Caco-2 (cell line): ENCODE measurements at regions not wholly inside any gene's neighbourhood (a gene's known extent, or its start where the extent isn't known, plus 50 kb on each side); places are given as distances from the start of the nearest gene placed in this dataset.

Experiments
- BruUV-seq: library from RNA; stranded (reverse); fragments of 400-500 nt; replicated peaks from 2 replicates; lab custom pipeline; 2021; lab: Mats Ljungman, UMichigan
- CTCF ChIA-PET: fragments of 300-600 bp; sonication (Branson Sonifier 250); formaldehyde crosslinking; loops from one replicate; lab custom pipeline; 2022; ENCODE audit warnings: antibody characterized with exemption; lab: Charles Lee
- POLR2A ChIA-PET: fragments of 300-600 bp; sonication (Branson Sonifier 250); formaldehyde crosslinking; loops from one replicate; lab custom pipeline; 2022; ENCODE audit warnings: antibody characterized with exemption; lab: Charles Lee
- DNase-seq, 2 experiments: peaks; one replicate each; pipeline versions ENCODE4 v3.0.0 to v3.0.0-alpha.2; 2020 to 2022
- H3K27me3 ChIP-seq: replicated peaks from 2 replicates; pipeline ENCODE4 v1.6.0; 2011; ENCODE audit warnings: low read length; ENCODE audit not compliant: control insufficient read depth, insufficient read depth
- H3K36me3 ChIP-seq: 2 replicates; pipeline ENCODE4 v1.5.1; 2011; ENCODE audit warnings: low read length; ENCODE audit not compliant: control insufficient read depth, insufficient read depth
- H3K4me1 ChIP-seq: fragments of 250-450 bp; sonication (Bioruptor Pico); 2 replicates; pipeline ENCODE4 v1.5.1; 2020; ENCODE audit warnings: mild to moderate bottlenecking
- H3K4me3 ChIP-seq: 2 replicates; pipeline ENCODE4 v1.5.1; 2011; ENCODE audit warnings: low read depth, mild to moderate bottlenecking, control low read depth, low read length
- H3K9me3 ChIP-seq: fragments of 250-450 bp; sonication (Bioruptor Pico); 2 replicates; pipeline ENCODE4 v1.5.1; 2020; ENCODE audit warnings: mild to moderate bottlenecking, moderate library complexity
- H3K27ac Mint-ChIP-seq: one replicate; pipeline ENCODE4 v1.8.0; 2022; ENCODE audit warnings: mixed read lengths; ENCODE audit not compliant: unreplicated experiment
- H3K27me3 Mint-ChIP-seq: one replicate; pipeline ENCODE4 v1.8.0; 2022; ENCODE audit warnings: mixed read lengths; ENCODE audit not compliant: insufficient read depth, unreplicated experiment
- H3K36me3 Mint-ChIP-seq: one replicate; pipeline ENCODE4 v1.8.0; 2022; ENCODE audit warnings: mild to moderate bottlenecking, mixed read lengths; ENCODE audit not compliant: insufficient read depth, unreplicated experiment
- H3K4me1 Mint-ChIP-seq: one replicate; pipeline ENCODE4 v1.8.0; 2022; ENCODE audit warnings: low read depth, mixed read lengths; ENCODE audit not compliant: unreplicated experiment
- H3K4me3 Mint-ChIP-seq: one replicate; pipeline ENCODE4 v1.8.0; 2022; ENCODE audit warnings: mild to moderate bottlenecking, moderate library complexity, mixed read lengths; ENCODE audit not compliant: unreplicated experiment
- H3K9me3 Mint-ChIP-seq: one replicate; pipeline ENCODE4 v1.8.0; 2022; ENCODE audit warnings: mixed read lengths; ENCODE audit not compliant: unreplicated experiment
- CTCF ChIP-seq, 2 experiments: fragments of 200-600 bp in 1 of 2; IDR thresholded peaks; 1 replicate in 1 of 2; 2 replicates in 1 of 2; pipeline versions ENCODE4 v1.5.1 to v1.8.0; 2011 to 2022; ENCODE audit warnings: antibody characterized with exemption in 1 of 2, control low read depth in 1 of 2, inconsistent platforms in 1 of 2, low read depth in 1 of 2, low read length in 1 of 2, mild to moderate bottlenecking in 1 of 2, moderate library complexity in 1 of 2; ENCODE audit not compliant: insufficient read depth in 1 of 2, severe bottlenecking in 1 of 2, unreplicated experiment in 1 of 2
- intact Hi-C: fragments of 100-400 bp; cut with micrococcal nuclease; formaldehyde crosslinking; loops from one replicate; pipeline ENCODE4 v1.10.0; 2022; ENCODE audit not compliant: unreplicated experiment

GRCh38 chr4:120238277-120238973 lies 171.8 kb upstream of the MAD2L1 start:
- POLR2A ChIA-PET = no interaction called here
- no peaks in the 10 kb centered on the region for H3K9me3 Mint-ChIP-seq
- Histone ChIP-seq H3K4me1 (no peaks in the 10 kb centered on the region), H3K9me3 (no peaks in the 10 kb centered on the region), H3K4me3 (no peak overlapping the region), H3K27me3 (no peaks in the 10 kb centered on the region), H3K36me3 (no peaks in the 10 kb centered on the region)
- H3K27me3 Mint-ChIP-seq = no peaks in the 10 kb centered on the region
- H3K27ac Mint-ChIP-seq = no peak overlapping the region
- no peak for DNase-seq
- no peaks in the 10 kb centered on the region for H3K4me1 Mint-ChIP-seq
- H3K36me3 Mint-ChIP-seq = no peaks in the 10 kb centered on the region
- no peak for TF ChIP-seq CTCF (IDR thresholded peaks at IDR 0.05; ENCODE audit: insufficient read depth in 1 of 2, low read depth in 1 of 2, low read length in 1 of 2, severe bottlenecking in 1 of 2, unreplicated experiment in 1 of 2)
- no TSS peak for BruUV-seq
- CTCF ChIA-PET = interaction anchor here (0.6 kb wide), 1 partner anchor 14 kb away, joined by 3 read pairs; no protein-coding TSS in a partner anchor
- H3K4me3 Mint-ChIP-seq = no peak overlapping the region
- intact Hi-C loops = no loop called here

- H3K36me3 Mint-ChIP-seq = no peaks in the 10 kb centered on the region
- H3K36me3 ChIP-seq = no peaks in the 10 kb centered on the region
- POLR2A ChIA-PET = no interaction called here
- no peak overlapping the region for H3K4me3 Mint-ChIP-seq
- no peaks in the 10 kb centered on the region for H3K4me1 Mint-ChIP-seq
- intact Hi-C loops = no loop called here
- TF ChIP-seq CTCF (IDR thresholded peaks at IDR 0.05; ENCODE audit: insufficient read depth in 1 of 2, low read depth in 1 of 2, low read length in 1 of 2, severe bottlenecking in 1 of 2, unreplicated experiment in 1 of 2) = no peak
- no peak for DNase-seq
- H3K4me1 ChIP-seq = no peaks in the 10 kb centered on the region
- H3K4me3 ChIP-seq = no peak overlapping the region
- no peaks in the 10 kb centered on the region for H3K9me3 ChIP-seq
- no peaks in the 10 kb centered on the region for H3K27me3 ChIP-seq
- H3K9me3 Mint-ChIP-seq = no peaks in the 10 kb centered on the region
- H3K27ac Mint-ChIP-seq = no peak overlapping the region
- peaks cover 3% of the 10 kb centered on the region for H3K27me3 Mint-ChIP-seq
- no TSS peak for BruUV-seq
- CTCF ChIA-PET = no interaction called here
Measured at GRCh38 chr4:120236873-120237272, 170.2 kb upstream of the MAD2L1 start.

- no peaks in the 10 kb centered on the region for H3K9me3 Mint-ChIP-seq
- CTCF ChIA-PET = no interaction called here
- POLR2A ChIA-PET = no interaction called here
Measured at GRCh38 chr4:120232050-120232449, 165.4 kb upstream of the MAD2L1 start.

More at GRCh38 chr4:120232050-120232449, 165.4 kb upstream of the MAD2L1 start:
- Histone ChIP-seq H3K27me3 (no peaks in the 10 kb centered on the region), H3K4me1 (no peaks in the 10 kb centered on the region), H3K4me3 (no peak overlapping the region), H3K9me3 (no peaks in the 10 kb centered on the region), H3K36me3 (no peaks in the 10 kb centered on the region)
- intact Hi-C loops = no loop called here
- BruUV-seq = no TSS peak
- no peak overlapping the region for H3K27ac Mint-ChIP-seq
- TF ChIP-seq CTCF (IDR thresholded peaks at IDR 0.05; ENCODE audit: insufficient read depth in 1 of 2, low read depth in 1 of 2, low read length in 1 of 2, severe bottlenecking in 1 of 2, unreplicated experiment in 1 of 2) = no peak
- H3K4me3 Mint-ChIP-seq = no peak overlapping the region
- H3K4me1 Mint-ChIP-seq = no peaks in the 10 kb centered on the region
- H3K36me3 Mint-ChIP-seq = no peaks in the 10 kb centered on the region
- H3K27me3 Mint-ChIP-seq = peaks cover 3% of the 10 kb centered on the region
- no peak for DNase-seq
